HG03558 (cell line): ENCODE measurements at regions not wholly inside any gene's neighbourhood (a gene's known extent, or its start where the extent isn't known, plus 50 kb on each side); places are given as distances from the start of the nearest gene placed in this dataset.

ENCODE experiments used
- ATAC-seq: cut with Tn5 transposase; IDR thresholded peaks from one replicate; pipeline ENCODE4 v1.9.1; 2021; ENCODE audit warnings: moderate number of reproducible peaks; ENCODE audit not compliant: unreplicated experiment; ENCODE audit errors: extremely low read depth

DNA sequence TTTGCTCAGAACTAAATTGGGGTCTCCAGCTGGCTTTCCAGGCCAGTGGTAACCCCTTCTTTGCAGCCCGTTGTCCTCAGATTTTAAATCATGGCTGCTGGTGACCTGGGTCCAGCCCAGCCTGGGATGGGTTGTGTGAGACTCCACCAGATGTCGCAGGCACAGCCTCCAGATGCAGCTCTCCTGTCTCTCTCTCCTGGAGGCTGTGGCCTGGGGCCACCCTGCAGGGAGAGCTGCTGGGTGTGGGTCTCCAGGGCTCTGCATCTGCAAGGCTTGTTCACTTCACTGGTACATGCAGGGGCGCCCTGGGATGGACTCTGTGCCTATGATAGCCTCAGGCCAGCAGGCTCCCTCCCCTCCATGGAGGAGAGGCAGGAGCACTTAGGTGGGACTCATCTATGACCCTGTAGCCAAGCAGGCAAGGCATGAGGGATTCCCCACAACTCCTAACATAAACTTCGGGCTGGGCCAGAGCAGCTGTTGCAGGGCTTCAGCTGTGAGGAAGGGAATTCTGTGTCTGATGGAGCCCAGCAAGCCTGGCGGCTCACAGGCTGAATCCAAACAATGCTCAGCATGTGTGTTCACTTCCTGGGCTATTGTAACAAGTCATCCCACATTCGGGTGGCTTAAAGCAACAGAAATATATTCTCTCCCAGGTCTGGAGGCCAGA lies 94.7 kb upstream of the NXT1 start:
- ATAC-seq, result no peak

DNA sequence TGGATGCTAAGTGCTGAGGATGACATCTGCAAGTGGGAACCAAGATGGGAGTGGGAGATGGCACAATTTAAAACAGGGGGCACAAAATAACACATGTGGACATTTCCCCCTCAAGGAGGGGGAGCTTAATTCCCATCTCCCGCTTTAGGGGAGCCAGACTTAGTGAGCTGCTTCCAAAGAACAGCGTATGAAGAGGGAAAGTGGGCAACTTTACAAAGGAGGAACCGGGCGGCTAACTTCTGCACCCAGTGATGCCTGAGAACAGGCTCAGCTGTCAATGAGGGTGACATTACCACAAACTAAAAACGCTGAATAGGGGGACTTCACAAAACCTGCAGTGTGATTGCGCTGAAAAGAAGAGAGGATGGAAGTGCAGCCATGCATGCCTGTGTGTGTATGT lies 95.5 kb upstream of the NXT1 start:
- ATAC-seq, result no peak

GRCh38 chr20:23254505-23254904 lies 96.1 kb upstream of the NXT1 start:
- ATAC-seq, result no peak

GRCh38 chr20:23254034-23254433 lies 96.6 kb upstream of the NXT1 start:
- no peak for ATAC-seq

DNA sequence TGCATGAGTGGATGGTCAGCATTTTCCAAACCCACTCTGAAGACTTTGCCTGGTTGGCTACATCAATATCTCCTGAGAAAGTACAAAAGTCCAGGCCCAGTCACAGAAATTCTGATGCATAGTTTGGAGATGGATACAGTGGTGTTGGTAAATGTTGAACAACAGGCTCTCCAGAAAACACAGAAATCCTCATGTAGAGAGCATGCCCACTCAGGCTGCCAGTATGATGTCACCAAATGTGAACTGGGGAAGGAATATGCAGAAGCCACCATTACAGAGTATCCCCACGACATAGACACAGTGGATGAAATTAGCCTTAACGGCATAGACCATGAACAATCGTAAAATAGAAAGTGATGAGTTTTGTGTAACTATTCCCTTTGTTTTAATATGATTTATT lies 97.1 kb upstream of the NXT1 start:
- ATAC-seq, result no peak

DNA sequence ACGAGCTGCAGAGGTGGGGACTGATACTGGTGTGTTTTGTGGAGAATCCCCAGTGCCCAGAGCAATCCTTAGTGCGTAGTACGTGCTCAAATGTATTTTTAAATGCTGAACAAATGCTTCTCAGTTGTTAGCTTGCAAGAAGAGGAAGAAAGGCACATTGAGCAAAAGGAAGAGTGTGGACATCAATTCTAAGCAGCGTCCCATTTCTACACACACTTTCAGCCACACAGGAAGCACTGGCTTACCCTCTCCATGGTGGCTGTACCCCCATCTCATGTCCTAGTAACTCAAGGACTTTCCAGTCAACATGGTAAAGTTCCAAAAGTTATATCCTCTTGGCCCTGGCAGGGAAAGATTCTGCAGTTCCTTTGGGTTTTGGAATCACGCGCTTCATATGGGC lies 98.8 kb upstream of the NXT1 start:
- no peak for ATAC-seq

DNA sequence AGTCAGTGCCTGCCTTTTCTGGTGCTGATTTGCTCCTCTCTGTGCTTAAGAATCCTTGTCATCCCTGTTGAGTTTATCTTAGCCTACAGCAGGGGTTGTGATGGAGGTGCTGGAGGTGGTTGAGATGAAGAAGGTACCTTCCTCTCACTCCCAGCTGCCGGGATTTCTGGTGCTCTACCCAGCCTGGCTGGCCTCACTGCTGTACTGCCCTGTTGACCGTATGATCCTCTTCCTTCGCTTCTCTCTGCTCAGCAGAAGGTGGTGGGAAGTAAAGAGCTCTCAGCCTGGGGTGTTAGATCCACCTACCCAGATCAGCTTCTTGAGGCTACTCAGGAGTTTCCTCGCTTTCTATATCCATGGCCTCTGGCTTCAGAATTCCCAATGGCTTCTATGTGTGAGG lies 101.0 kb upstream of the NXT1 start:
- ATAC-seq, result no peak

DNA sequence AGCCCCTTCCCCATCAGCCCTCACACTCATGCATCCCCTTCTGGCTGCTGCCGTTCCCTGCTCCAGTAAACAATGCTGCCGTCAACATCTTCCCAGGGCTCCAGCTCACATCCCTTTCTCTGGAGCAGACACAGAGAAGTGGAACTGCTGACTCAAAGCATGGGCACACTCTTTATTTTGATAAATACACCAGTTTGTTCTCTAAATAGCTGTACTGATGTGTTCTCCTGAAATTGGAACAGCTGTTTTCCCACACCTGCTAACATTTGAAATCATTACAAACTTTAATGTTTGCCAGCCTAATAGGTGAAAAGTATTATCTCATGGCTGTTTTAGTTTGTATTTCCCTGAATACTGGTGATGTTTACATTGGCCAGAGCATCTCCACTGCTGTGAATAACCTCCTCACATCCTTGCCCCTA lies 102.1 kb upstream of the NXT1 start:
- ATAC-seq, result no peak

- ATAC-seq, result no peak
These were observed 103.6 kb upstream of the NXT1 start for GRCh38 chr20:23246717-23247664.

DNA sequence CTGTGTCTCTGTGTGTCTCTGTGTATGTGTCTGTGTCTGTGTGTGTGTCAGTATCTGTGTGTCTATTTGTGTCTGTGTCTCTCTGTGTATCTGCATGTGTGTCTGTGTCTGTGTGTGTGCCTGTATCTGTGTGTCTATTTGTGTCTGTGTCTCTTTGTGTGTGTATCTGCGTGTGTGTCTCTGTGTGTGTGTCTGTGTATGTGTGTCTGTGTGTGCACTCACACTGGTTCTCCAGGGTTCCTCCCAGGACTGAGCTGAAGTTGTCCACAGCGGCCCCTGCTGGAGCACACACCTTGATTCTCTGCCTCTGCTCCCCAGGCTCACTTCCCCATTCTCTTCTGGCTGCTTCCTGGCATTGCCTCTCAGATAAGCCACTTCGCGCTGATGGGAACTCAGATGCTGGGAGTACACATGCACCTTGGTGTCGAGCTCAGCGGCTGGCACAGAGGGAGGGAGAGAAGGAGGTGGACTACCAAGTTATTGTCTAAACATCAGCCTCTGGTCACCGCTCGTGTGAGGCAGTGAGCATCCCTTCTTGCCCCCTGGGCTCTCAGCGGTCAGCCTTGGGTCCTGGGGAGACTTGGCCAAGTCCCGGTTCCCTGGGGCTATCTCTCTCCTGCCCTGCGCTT lies 104.9 kb upstream of the NXT1 start:
- ATAC-seq, result no peak

DNA sequence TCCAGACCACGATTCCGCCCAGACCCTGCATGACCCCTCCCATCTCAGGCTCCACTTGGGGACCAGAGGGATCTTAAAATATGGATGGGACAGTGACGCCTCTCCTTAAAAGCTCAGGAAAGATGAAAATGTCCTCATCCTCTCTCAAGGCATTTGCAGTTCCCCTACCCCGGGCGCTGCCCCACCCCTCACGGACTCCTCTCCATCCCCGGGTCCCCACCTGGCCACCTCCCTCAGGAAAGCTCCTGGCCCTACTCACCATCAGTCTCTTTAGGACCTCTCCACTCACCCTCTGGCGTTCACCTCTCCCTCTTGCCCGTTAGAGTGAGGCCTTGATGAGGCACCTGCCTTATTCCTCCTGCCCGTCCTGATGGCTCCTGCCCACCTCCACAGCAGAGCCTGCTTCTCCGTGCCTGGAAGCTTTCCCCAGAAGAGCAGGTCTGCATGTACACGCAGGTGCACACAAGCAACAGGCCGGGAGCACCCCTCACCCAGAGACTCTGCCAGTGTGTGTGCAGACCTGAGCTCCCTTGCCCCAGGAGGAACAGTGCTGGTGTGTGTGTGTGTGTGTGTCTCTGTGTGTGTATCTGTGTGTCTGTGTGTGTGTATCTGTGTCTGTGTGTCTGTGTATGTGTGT lies 105.6 kb upstream of the NXT1 start:
- no peak for ATAC-seq

DNA sequence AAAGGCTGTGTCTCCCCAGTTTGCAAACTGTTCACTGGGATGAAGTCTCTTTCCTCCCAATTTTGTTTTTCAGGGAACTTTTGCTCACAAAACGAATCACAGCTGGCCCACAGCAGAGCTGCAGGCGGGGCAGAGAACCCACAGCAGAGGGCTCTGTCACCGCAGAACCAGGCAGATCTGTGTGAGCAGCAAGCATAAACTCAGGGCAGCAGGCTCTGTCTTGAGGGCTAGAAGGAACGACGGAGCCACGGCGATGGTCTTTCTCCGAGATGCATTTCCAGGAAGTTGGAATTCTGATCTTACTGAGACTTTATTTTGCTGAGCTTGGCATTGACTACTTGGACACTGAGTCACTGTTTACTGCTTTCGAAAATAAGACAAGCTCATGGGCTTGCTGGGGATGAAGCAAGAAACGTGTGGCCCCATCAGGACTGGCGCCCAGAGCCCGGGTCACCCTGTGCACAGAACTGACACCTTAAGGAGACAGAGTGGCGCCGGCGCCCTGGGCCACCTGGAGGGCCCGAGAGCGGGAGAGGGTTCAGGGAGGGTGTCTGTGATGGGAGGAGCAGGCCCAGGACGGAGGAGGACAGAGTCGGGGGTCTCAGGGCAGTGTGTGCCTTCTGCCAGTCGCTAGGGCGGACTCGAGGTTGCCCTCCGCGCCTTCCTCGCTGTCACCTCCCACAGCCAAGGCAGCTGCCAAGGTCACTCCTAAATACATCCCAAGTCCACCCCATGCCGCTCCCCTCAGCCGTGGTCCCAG lies 106.3 kb upstream of the NXT1 start:
- no peak for ATAC-seq

GRCh38 chr20:23243791-23244155 lies 106.8 kb upstream of the NXT1 start:
- ATAC-seq, result no peak

DNA sequence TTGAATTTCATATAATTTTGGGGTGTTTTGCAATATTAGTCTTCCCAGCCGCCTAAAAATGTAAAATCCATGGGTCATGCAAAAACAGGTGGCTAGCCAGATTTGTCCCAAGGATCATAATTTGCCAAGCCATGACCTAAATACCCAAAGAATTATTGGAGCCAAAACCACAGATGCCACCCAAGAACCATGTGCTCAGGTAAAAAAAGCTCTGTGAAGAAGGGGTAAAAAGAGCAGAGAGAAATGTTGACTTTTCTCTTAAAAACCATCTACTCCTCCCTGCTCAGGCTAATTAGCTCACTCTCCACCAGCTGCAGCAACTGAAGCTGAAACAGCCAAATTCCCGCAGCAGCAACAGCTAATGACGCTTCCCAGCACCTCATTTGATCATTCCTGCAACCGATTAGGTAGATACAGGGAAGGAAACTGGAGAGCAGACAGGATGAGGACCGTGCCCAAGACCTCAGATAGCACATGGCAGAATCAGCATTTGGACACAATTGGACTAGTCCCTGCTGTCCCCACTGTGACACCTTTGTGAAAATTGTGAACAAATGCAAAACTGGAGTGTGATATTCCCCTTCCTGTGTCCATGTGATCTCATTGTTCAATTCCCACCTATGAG lies 107.9 kb upstream of the NXT1 start:
- ATAC-seq, result no peak

DNA sequence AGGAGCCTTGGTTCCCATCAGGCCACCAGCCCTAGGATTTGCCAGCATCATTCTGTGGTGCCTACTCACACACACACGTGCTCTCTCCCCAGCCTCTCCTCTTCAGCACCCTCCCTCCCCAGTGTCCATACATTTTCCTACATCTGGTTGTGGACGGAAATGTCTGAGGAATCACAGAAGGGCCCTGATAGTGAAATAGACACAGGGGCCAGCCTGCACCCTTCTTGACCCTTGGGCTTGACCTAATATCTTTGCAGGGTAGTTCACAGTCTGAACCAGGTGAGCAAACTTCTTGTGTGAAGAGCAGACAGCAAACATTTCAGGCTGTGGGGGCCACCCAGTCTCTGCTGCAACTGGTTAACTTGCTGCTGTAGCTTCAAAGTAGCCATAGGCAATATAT lies 108.5 kb upstream of the NXT1 start:
- no peak for ATAC-seq

GRCh38 chr20:23241416-23241815 lies 109.2 kb upstream of the NXT1 start:
- no peak for ATAC-seq

- no peak for ATAC-seq
These were observed 110.1 kb upstream of the NXT1 start for GRCh38 chr20:23240519-23240918.

GRCh38 chr20:23237201-23237600 lies 113.4 kb upstream of the NXT1 start:
- no peak for ATAC-seq

- ATAC-seq, result no peak
These were observed 115.2 kb upstream of the NXT1 start for GRCh38 chr20:23235173-23236027.
